Mucosa of descending colon (tissue), 3 donors: ENCODE measurements at regions not wholly inside any gene's neighbourhood (a gene's known extent, or its start where the extent isn't known, plus 50 kb on each side); places are given as distances from the start of the nearest gene placed in this dataset.

Experiments
- ATAC-seq: fragments of 200-7000 bp; cut with Tn5 transposase; one replicate; pipeline ENCODE4 v1.9.1; 2020; ENCODE audit warnings: mild to moderate bottlenecking, moderate library complexity
- DNase-seq, 3 donors: peaks; one replicate each; pipeline ENCODE4 v3.0.0-alpha.2; 2020
- H3K36me3 ChIP-seq: fragments of 200-600 bp; one replicate; pipeline ENCODE4 v1.8.0; 2021; ENCODE audit warnings: low read depth, mild to moderate bottlenecking
- H3K4me1 ChIP-seq: fragments of 200-600 bp; one replicate; pipeline ENCODE4 v1.8.0; 2021; ENCODE audit warnings: low read depth, mild to moderate bottlenecking
- H3K4me3 ChIP-seq: fragments of 200-600 bp; one replicate; pipeline ENCODE4 v1.8.0; 2021; ENCODE audit warnings: mild to moderate bottlenecking
- H3K9me3 ChIP-seq: fragments of 200-600 bp; one replicate; pipeline ENCODE4 v1.8.0; 2021; ENCODE audit warnings: mild to moderate bottlenecking
- intact Hi-C, 2 donors: fragments of 100-400 bp; cut with DNase I in 1 of 2; cut with micrococcal nuclease in 1 of 2; formaldehyde crosslinking; loops; one replicate each; pipeline versions ENCODE4 v1.11.0 to v1.11.1; 2022; cut with DNase I, micrococcal nuclease
- TF ChIP-seq, protein P1 (sequence below): fragments of 200-600 bp; IDR thresholded peaks from one replicate; pipeline ENCODE4 v1.8.0; 2022; ENCODE audit warnings: antibody characterized with exemption, mild to moderate bottlenecking
- donor health status: DM: no; HTN: no; CAD: no; lungs with moderate emphysema.
- donor health status: DM: no; HTN: no; CAD: no.
- donor health status: DM: no; HTN: yes; CAD: no.

DNA sequence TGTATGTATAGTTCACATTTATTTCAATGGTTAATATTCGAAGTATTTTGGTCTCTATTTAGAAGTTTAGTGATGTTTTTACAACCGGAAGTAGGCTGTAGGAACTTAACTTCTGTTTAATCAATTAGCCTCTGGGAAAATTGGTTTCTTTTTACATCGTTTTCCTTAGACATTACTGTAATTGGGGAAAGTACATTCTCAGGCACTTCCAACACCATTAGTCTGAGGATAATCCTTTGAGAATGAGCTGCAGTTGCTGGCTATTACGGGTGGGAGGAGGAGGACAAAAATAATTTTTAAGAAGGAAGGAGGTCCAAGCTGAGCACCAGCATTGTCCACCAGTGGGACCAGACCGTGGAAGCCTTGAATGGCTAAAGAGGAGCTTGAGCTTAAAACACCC lies 70.4 kb upstream of the ST3GAL5 start:
- DNase-seq (no peak), ATAC-seq (no peak)
- Histone ChIP-seq H3K4me1 (peaks cover 6% of the 10 kb centered on the region), H3K9me3 (peaks cover 5% of the 10 kb centered on the region), H3K4me3 (no peak overlapping the region), H3K36me3 (no peaks in the 10 kb centered on the region)
- TF ChIP-seq, protein P1, sequence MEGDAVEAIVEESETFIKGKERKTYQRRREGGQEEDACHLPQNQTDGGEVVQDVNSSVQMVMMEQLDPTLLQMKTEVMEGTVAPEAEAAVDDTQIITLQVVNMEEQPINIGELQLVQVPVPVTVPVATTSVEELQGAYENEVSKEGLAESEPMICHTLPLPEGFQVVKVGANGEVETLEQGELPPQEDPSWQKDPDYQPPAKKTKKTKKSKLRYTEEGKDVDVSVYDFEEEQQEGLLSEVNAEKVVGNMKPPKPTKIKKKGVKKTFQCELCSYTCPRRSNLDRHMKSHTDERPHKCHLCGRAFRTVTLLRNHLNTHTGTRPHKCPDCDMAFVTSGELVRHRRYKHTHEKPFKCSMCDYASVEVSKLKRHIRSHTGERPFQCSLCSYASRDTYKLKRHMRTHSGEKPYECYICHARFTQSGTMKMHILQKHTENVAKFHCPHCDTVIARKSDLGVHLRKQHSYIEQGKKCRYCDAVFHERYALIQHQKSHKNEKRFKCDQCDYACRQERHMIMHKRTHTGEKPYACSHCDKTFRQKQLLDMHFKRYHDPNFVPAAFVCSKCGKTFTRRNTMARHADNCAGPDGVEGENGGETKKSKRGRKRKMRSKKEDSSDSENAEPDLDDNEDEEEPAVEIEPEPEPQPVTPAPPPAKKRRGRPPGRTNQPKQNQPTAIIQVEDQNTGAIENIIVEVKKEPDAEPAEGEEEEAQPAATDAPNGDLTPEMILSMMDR: no peak
- intact Hi-C loops: no loop called here

DNA sequence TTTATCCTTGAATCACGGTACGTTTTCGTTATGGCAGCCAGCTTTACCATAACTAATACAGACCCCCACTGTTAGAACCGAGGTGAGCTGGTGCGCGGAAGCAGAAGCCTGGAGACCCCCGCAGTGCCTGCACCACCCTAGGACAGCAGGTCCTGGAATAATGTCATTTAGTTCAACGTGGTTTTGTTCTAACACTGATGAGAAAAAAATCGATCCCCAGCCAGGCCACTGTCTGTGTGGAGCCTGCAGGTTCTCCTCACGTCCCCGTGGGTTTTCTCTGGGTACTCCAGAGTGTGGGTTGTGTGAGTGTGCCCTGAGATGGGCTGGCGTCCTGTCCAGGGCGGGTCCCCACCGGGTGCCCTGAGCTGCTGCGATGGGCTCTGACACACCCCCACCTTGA lies 69.9 kb upstream of the ST3GAL5 start:
- ATAC-seq (no peak), DNase-seq (no peak)
- Histone ChIP-seq H3K4me3 (no peak overlapping the region), H3K36me3 (no peaks in the 10 kb centered on the region), H3K9me3 (peaks cover 5% of the 10 kb centered on the region), H3K4me1 (peaks cover 6% of the 10 kb centered on the region)
- intact Hi-C loops: no loop called here
- TF ChIP-seq, protein P1: no peak

DNA sequence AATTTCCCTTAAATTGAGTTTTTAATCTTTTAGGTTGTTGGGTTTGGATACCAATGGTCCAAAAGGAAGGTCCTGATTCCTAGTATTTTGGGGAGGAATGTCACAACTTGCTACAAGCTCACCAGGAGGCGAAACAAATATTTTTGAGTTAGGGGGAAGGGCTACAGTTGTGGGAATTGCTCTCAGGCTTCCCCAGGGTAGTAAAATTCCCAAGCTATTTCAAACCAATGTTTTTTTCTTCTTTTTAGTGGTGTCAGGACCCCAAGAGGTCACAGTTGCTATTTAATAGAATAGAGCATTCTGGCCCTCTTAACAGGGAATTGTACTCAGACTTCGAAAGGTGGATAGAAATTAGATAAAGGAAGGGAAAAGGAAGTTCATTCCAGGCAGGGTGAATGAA lies 68.5 kb upstream of the ST3GAL5 start:
- no peak for DNase-seq
- TF ChIP-seq, protein P1: no peak
- Histone ChIP-seq H3K4me3 (no peak overlapping the region), H3K4me1 (peaks cover 6% of the 10 kb centered on the region), H3K9me3 (peaks cover 5% of the 10 kb centered on the region), H3K36me3 (no peaks in the 10 kb centered on the region)
- intact Hi-C loops: no loop called here
- ATAC-seq: no peak

DNA sequence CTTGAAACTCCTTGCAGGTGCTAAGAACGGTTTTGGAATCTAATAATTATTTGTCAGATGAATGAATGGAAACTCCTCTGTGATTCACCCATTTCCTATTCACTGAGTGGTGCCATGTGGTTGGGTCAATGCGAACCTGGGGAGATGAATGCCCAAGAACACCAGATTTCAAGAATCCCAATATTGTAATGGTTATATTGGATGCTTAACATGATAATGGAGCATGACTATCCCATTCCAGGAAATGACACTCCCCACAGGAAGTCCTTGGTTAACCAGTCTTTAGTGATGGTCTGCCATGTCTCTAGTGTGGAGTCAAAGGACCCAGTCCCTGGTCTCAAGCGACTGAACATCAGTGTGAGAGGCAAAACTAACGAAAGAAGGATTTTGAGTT lies 67.9 kb upstream of the ST3GAL5 start:
- TF ChIP-seq, protein P1: no peak
- Histone ChIP-seq H3K4me3 (no peak overlapping the region), H3K9me3 (peaks cover 5% of the 10 kb centered on the region), H3K36me3 (no peaks in the 10 kb centered on the region), H3K4me1 (peaks cover 6% of the 10 kb centered on the region)
- DNase-seq (no peak), ATAC-seq (no peak)
- intact Hi-C loops: no loop called here

DNA sequence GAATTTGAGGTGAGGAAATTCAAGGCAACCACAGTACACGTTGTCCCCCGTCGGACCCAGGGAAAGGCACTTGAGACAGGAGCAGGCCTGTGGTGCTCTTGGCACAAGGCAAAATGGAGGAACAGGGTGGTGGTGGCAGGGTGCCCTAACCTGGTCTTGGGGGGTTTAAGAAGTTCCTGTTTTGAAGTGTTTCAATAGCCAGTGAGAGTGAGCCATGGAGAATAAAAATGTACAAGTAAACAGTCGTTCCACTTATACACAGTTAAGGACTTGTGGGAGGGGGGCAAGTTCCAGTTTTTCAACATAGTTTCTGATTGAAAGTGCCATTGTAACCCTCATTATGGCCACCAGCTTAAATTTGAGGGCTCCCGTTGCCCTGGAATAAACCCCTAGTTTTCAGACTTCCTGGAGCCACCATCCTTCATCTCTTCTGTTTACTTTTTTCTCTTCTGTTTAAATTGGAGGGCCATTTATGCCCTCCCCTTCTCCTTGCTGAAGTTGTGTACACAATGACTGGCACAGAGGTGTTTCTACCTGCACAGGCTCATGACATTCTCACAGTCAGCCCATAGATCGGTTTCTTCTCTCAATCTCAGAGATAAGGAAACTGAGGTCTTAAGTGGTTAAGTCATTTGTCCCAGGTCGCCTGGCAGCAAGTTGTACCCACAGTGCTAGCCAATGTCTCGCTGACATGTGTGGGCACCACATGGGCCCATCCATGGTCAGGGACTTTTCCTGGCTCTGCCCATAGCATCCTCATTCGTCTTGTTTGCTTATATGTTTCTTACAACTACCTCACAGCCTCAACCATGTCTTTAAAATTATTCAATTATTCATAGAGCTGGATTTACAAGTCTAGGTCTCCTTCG lies 66.0 kb upstream of the ST3GAL5 start:
- H3K4me1 ChIP-seq: peaks cover 6% of the 10 kb centered on the region
- DNase-seq: peak in 1 of 3 donors; percentile 11
- H3K9me3 ChIP-seq: no peaks in the 10 kb centered on the region
- intact Hi-C loops: no loop called here
- ATAC-seq: peak; percentile 73
- TF ChIP-seq, protein P1: no peak
- H3K36me3 ChIP-seq: no peaks in the 10 kb centered on the region
- H3K4me3 ChIP-seq: no peak overlapping the region
